ENCODE measurements at regions not wholly inside any gene's neighbourhood (a gene's known extent, or its start where the extent isn't known, plus 50 kb on each side); places are given as distances from the start of the nearest gene placed in this dataset.

- H3K9me3 Mint-ChIP-seq: no peaks in the 10 kb centered on the region
Observed at GRCh38 chrX:147735364-147735763, 176.4 kb upstream of the FMR1 start.

GRCh38 chrX:147736045-147736444 lies 175.7 kb upstream of the FMR1 start:
- no peak overlapping the region for H3K4me3 Mint-ChIP-seq
- intact Hi-C loops (cut with micrococcal nuclease): loop anchor here (5.0 kb wide), 1 partner anchor 41 kb away; no protein-coding TSS in a partner anchor

More at GRCh38 chrX:147735364-147735763, 176.4 kb upstream of the FMR1 start:
- no peak for DNase-seq (ENCODE audit: low spot score)
- H3K27me3 Mint-ChIP-seq (ENCODE audit: insufficient read depth): peaks cover 6% of the 10 kb centered on the region
- peaks cover 24% of the 10 kb centered on the region for H3K4me1 Mint-ChIP-seq (ENCODE audit: low read depth)
- H3K36me3 Mint-ChIP-seq (ENCODE audit: low read depth): peaks cover 2% of the 10 kb centered on the region
- intact Hi-C loops (cut with micrococcal nuclease): loop anchor here (5.0 kb wide), 1 partner anchor 42 kb away; no protein-coding TSS in a partner anchor
- H3K4me3 Mint-ChIP-seq: no peak overlapping the region
- no peak overlapping the region for H3K27ac Mint-ChIP-seq

GRCh38 chrX:147737690-147738089 lies 174.0 kb upstream of the FMR1 start:
- no peaks in the 10 kb centered on the region for H3K27me3 Mint-ChIP-seq (ENCODE audit: insufficient read depth)
- H3K9me3 Mint-ChIP-seq: no peaks in the 10 kb centered on the region
- DNase-seq (ENCODE audit: low spot score): no peak
- H3K36me3 Mint-ChIP-seq (ENCODE audit: low read depth): peaks cover 2% of the 10 kb centered on the region
- intact Hi-C loops (cut with micrococcal nuclease): loop anchor here (1.0 to 5.0 kb wide), 3 partner anchors 26 to 174 kb away; partner anchors contain the start of gene FMR1
- H3K27ac Mint-ChIP-seq: peak overlapping the region; percentile 84
- peaks cover 33% of the 10 kb centered on the region for H3K4me1 Mint-ChIP-seq (ENCODE audit: low read depth)
- peak overlapping the region; percentile 40 for H3K4me3 Mint-ChIP-seq

More at GRCh38 chrX:147736045-147736444, 175.7 kb upstream of the FMR1 start:
- no peak overlapping the region for H3K27ac Mint-ChIP-seq
- no peak for DNase-seq (ENCODE audit: low spot score)
- H3K27me3 Mint-ChIP-seq (ENCODE audit: insufficient read depth): peaks cover 3% of the 10 kb centered on the region
- H3K4me1 Mint-ChIP-seq (ENCODE audit: low read depth): peaks cover 30% of the 10 kb centered on the region
- H3K9me3 Mint-ChIP-seq: no peaks in the 10 kb centered on the region
- peaks cover 2% of the 10 kb centered on the region for H3K36me3 Mint-ChIP-seq (ENCODE audit: low read depth)

GRCh38 chrX:147738265-147738664 lies 173.5 kb upstream of the FMR1 start:
- intact Hi-C loops (cut with micrococcal nuclease): loop anchor here (1.0 to 5.0 kb wide), 3 partner anchors 25 to 173 kb away; partner anchors contain the start of gene FMR1
- H3K4me3 Mint-ChIP-seq: peak overlapping the region; percentile 40
- no peaks in the 10 kb centered on the region for H3K27me3 Mint-ChIP-seq (ENCODE audit: insufficient read depth)
- H3K4me1 Mint-ChIP-seq (ENCODE audit: low read depth): peaks cover 33% of the 10 kb centered on the region
- H3K9me3 Mint-ChIP-seq: no peaks in the 10 kb centered on the region
- peak overlapping the region; percentile 84 for H3K27ac Mint-ChIP-seq
- H3K36me3 Mint-ChIP-seq (ENCODE audit: low read depth): peaks cover 2% of the 10 kb centered on the region
- DNase-seq (ENCODE audit: low spot score): peak; percentile 1

GRCh38 chrX:147739196-147739595 lies 172.5 kb upstream of the FMR1 start:
- no peaks in the 10 kb centered on the region for H3K27me3 Mint-ChIP-seq (ENCODE audit: insufficient read depth)
- peaks cover 2% of the 10 kb centered on the region for H3K36me3 Mint-ChIP-seq (ENCODE audit: low read depth)
- intact Hi-C loops (cut with micrococcal nuclease): loop anchor here (5.0 kb wide), 1 partner anchor 38 kb away; no protein-coding TSS in a partner anchor
- no peak for DNase-seq (ENCODE audit: low spot score)
- peaks cover 33% of the 10 kb centered on the region for H3K4me1 Mint-ChIP-seq (ENCODE audit: low read depth)
- H3K9me3 Mint-ChIP-seq: no peaks in the 10 kb centered on the region
- H3K4me3 Mint-ChIP-seq: no peak overlapping the region
- H3K27ac Mint-ChIP-seq: no peak overlapping the region

GRCh38 chrX:147741776-147742175 lies 169.9 kb upstream of the FMR1 start:
- Mint-ChIP-seq H3K27ac (no peak overlapping the region), H3K9me3 (no peaks in the 10 kb centered on the region), H3K4me1 (ENCODE audit: low read depth) (peaks cover 33% of the 10 kb centered on the region)

GRCh38 chrX:147749308-147749707 lies 162.4 kb upstream of the FMR1 start:
- H3K27ac Mint-ChIP-seq: no peak overlapping the region

More at GRCh38 chrX:147741776-147742175, 169.9 kb upstream of the FMR1 start:
- Mint-ChIP-seq H3K27me3 (ENCODE audit: insufficient read depth) (peaks cover 4% of the 10 kb centered on the region), H3K36me3 (ENCODE audit: low read depth) (peaks cover 2% of the 10 kb centered on the region), H3K4me3 (no peak overlapping the region)
- intact Hi-C loops (cut with micrococcal nuclease): no loop called here
- DNase-seq (ENCODE audit: low spot score): no peak

GRCh38 chrX:147757750-147758149 lies 154.0 kb upstream of the FMR1 start:
- Mint-ChIP-seq H3K27ac (no peak overlapping the region), H3K9me3 (no peaks in the 10 kb centered on the region), H3K4me1 (ENCODE audit: low read depth) (peaks cover 18% of the 10 kb centered on the region), H3K27me3 (ENCODE audit: insufficient read depth) (peaks cover 1% of the 10 kb centered on the region), H3K4me3 (no peak overlapping the region), H3K36me3 (ENCODE audit: low read depth) (peaks cover 5% of the 10 kb centered on the region)
- DNase-seq (ENCODE audit: low spot score): no peak
- intact Hi-C loops (cut with micrococcal nuclease): no loop called here

More at GRCh38 chrX:147749308-147749707, 162.4 kb upstream of the FMR1 start:
- H3K4me3 Mint-ChIP-seq: no peak overlapping the region
- peaks cover 6% of the 10 kb centered on the region for H3K27me3 Mint-ChIP-seq (ENCODE audit: insufficient read depth)
- no peaks in the 10 kb centered on the region for H3K9me3 Mint-ChIP-seq
- peaks cover 2% of the 10 kb centered on the region for H3K36me3 Mint-ChIP-seq (ENCODE audit: low read depth)
- intact Hi-C loops (cut with micrococcal nuclease): no loop called here
- no peaks in the 10 kb centered on the region for H3K4me1 Mint-ChIP-seq (ENCODE audit: low read depth)
- no peak for DNase-seq (ENCODE audit: low spot score)

- intact Hi-C loops (cut with micrococcal nuclease): loop anchor here (1.0 kb wide), 1 partner anchor 25 kb away; no protein-coding TSS in a partner anchor
- H3K36me3 Mint-ChIP-seq (ENCODE audit: low read depth): peaks cover 3% of the 10 kb centered on the region
- peaks cover 1% of the 10 kb centered on the region for H3K27me3 Mint-ChIP-seq (ENCODE audit: insufficient read depth)
Observed at GRCh38 chrX:147763131-147763530, 148.6 kb upstream of the FMR1 start.

GRCh38 chrX:147764868-147765267 lies 146.9 kb upstream of the FMR1 start:
- peaks cover 1% of the 10 kb centered on the region for H3K27me3 Mint-ChIP-seq (ENCODE audit: insufficient read depth)
- no peak for DNase-seq (ENCODE audit: low spot score)
- H3K36me3 Mint-ChIP-seq (ENCODE audit: low read depth): peaks cover 3% of the 10 kb centered on the region
- intact Hi-C loops (cut with micrococcal nuclease): no loop called here
- peaks cover 20% of the 10 kb centered on the region for H3K4me1 Mint-ChIP-seq (ENCODE audit: low read depth)
- H3K4me3 Mint-ChIP-seq: no peak overlapping the region
- peaks cover 3% of the 10 kb centered on the region for H3K9me3 Mint-ChIP-seq
- H3K27ac Mint-ChIP-seq: no peak overlapping the region

More at GRCh38 chrX:147763131-147763530, 148.6 kb upstream of the FMR1 start:
- Mint-ChIP-seq H3K27ac (peak overlapping the region; percentile 50), H3K4me1 (ENCODE audit: low read depth) (peaks cover 25% of the 10 kb centered on the region), H3K9me3 (peaks cover 3% of the 10 kb centered on the region), H3K4me3 (no peak overlapping the region)
- DNase-seq (ENCODE audit: low spot score): no peak

GRCh38 chrX:147770858-147771257 lies 140.9 kb upstream of the FMR1 start:
- Mint-ChIP-seq H3K36me3 (ENCODE audit: low read depth) (no peaks in the 10 kb centered on the region), H3K4me3 (no peak overlapping the region), H3K27ac (no peak overlapping the region), H3K27me3 (ENCODE audit: insufficient read depth) (no peaks in the 10 kb centered on the region), H3K4me1 (ENCODE audit: low read depth) (peaks cover 10% of the 10 kb centered on the region), H3K9me3 (peaks cover 3% of the 10 kb centered on the region)
- intact Hi-C loops (cut with micrococcal nuclease): no loop called here
- DNase-seq (ENCODE audit: low spot score): no peak

GRCh38 chrX:147776988-147777387 lies 134.7 kb upstream of the FMR1 start:
- Mint-ChIP-seq H3K36me3 (ENCODE audit: low read depth) (no peaks in the 10 kb centered on the region), H3K27ac (no peak overlapping the region), H3K4me1 (ENCODE audit: low read depth) (peaks cover 8% of the 10 kb centered on the region), H3K27me3 (ENCODE audit: insufficient read depth) (no peaks in the 10 kb centered on the region), H3K9me3 (no peaks in the 10 kb centered on the region), H3K4me3 (no peak overlapping the region)
- no peak for DNase-seq (ENCODE audit: low spot score)
- intact Hi-C loops (cut with micrococcal nuclease): loop anchor here (5.0 kb wide), 1 partner anchor 40 kb away; no protein-coding TSS in a partner anchor

- H3K36me3 Mint-ChIP-seq (ENCODE audit: low read depth): no peaks in the 10 kb centered on the region
- H3K4me1 Mint-ChIP-seq (ENCODE audit: low read depth): peaks cover 8% of the 10 kb centered on the region
- no peak overlapping the region for H3K27ac Mint-ChIP-seq
- DNase-seq (ENCODE audit: low spot score): no peak
- intact Hi-C loops (cut with micrococcal nuclease): loop anchor here (5.0 kb wide), 1 partner anchor 42 kb away; no protein-coding TSS in a partner anchor
- H3K9me3 Mint-ChIP-seq: no peaks in the 10 kb centered on the region
- H3K4me3 Mint-ChIP-seq: no peak overlapping the region
- no peaks in the 10 kb centered on the region for H3K27me3 Mint-ChIP-seq (ENCODE audit: insufficient read depth)
Observed at GRCh38 chrX:147779173-147779572, 132.5 kb upstream of the FMR1 start.
